SK-N-MC (cell line): ENCODE measurements at regions not wholly inside any gene's neighbourhood (a gene's known extent, or its start where the extent isn't known, plus 50 kb on each side); places are given as distances from the start of the nearest gene placed in this dataset.

Experiments used
- DNase-seq: peaks from one replicate; pipeline ENCODE4 v3.0.0-alpha.2; 2011; ENCODE audit warnings: low read depth, low spot score
- H3K27ac ChIP-seq: fragments of 200-600 bp; sonication (generic); 2 replicates; pipeline ENCODE4 v1.5.1; 2016; ENCODE audit warnings: mixed run types
- H3K36me3 ChIP-seq: fragments of 200-600 bp; sonication (generic); 2 replicates; pipeline ENCODE4 v1.6.1; 2017; ENCODE audit warnings: antibody characterized with exemption, low read length, mixed read lengths; ENCODE audit not compliant: insufficient read depth
- H3K4me3 ChIP-seq: fragments of 200-600 bp; sonication (generic); 2 replicates; pipeline ENCODE4 v1.5.1; 2016
- H3K9ac ChIP-seq: fragments of 200-600 bp; sonication (generic); 2 replicates; pipeline ENCODE4 v1.8.0; 2017; ENCODE audit warnings: mixed run types, mixed read lengths; ENCODE audit not compliant: insufficient read length
- H3K9me3 ChIP-seq: fragments of 200-600 bp; sonication (generic); 2 replicates; pipeline ENCODE4 v1.6.1; 2017; ENCODE audit warnings: low read depth, mild to moderate bottlenecking, antibody characterized with exemption, low read length, moderate library complexity, mixed read lengths
- EZH2 ChIP-seq: fragments of 200-600 bp; sonication (generic); IDR thresholded peaks from one replicate; pipeline ENCODE4 v1.6.1; 2017; ENCODE audit warnings: antibody characterized with exemption
- FOXP2 ChIP-seq: optimal IDR thresholded peaks from 2 replicates; pipeline ENCODE3; 2011; ENCODE audit warnings: mild to moderate bottlenecking, moderate library complexity; ENCODE audit not compliant: insufficient read depth; ENCODE audit errors: extremely low read length, control extremely low read depth
- POLR2AphosphoS5 ChIP-seq: IDR thresholded peaks from 2 replicates; pipeline ENCODE4 v1.6.1; 2012; ENCODE audit warnings: mild to moderate bottlenecking, low read depth, low read length, borderline replicate concordance

GRCh38 chr11:69883292-69884255 is 64.4 kb upstream of the FGF3 start:
- Histone ChIP-seq H3K36me3 (no peaks in the 10 kb centered on the region), H3K9me3 (no peaks in the 10 kb centered on the region), H3K27ac (no peak overlapping the region), H3K9ac (no peak overlapping the region), H3K4me3 (no peak overlapping the region)
- no peak for DNase-seq
- no peak for TF ChIP-seq FOXP2
- TF ChIP-seq POLR2AphosphoS5, result no peak
- TF ChIP-seq EZH2, result no peak

GRCh38 chr11:69884286-69884685 is 65.1 kb upstream of the FGF3 start:
- Histone ChIP-seq H3K9ac (no peak overlapping the region), H3K4me3 (no peak overlapping the region), H3K9me3 (no peaks in the 10 kb centered on the region), H3K27ac (no peak overlapping the region), H3K36me3 (no peaks in the 10 kb centered on the region)
- TF ChIP-seq FOXP2, result no peak
- no peak for TF ChIP-seq EZH2
- no peak for TF ChIP-seq POLR2AphosphoS5
- DNase-seq, result no peak

- DNase-seq, result no peak
- TF ChIP-seq EZH2, result no peak
- no peak for TF ChIP-seq FOXP2
- no peak for TF ChIP-seq POLR2AphosphoS5
- no peaks in the 10 kb centered on the region for H3K9me3 ChIP-seq
- no peak overlapping the region for H3K9ac ChIP-seq
- no peaks in the 10 kb centered on the region for H3K36me3 ChIP-seq
- H3K27ac ChIP-seq, result no peak overlapping the region
- H3K4me3 ChIP-seq, result no peak overlapping the region
Measured at GRCh38 chr11:69884751-69885150, 65.5 kb upstream of the FGF3 start.

GRCh38 chr11:69887330-69887729 is 68.1 kb upstream of the FGF3 start:
- H3K27ac ChIP-seq, result no peak overlapping the region
- H3K4me3 ChIP-seq, result no peak overlapping the region
- H3K9ac ChIP-seq, result no peak overlapping the region
- no peaks in the 10 kb centered on the region for H3K36me3 ChIP-seq
- TF ChIP-seq EZH2 (no peak), POLR2AphosphoS5 (no peak)
- DNase-seq, result no peak
- H3K9me3 ChIP-seq, result no peaks in the 10 kb centered on the region

GRCh38 chr11:69887841-69888427 is 68.7 kb upstream of the FGF3 start:
- TF ChIP-seq FOXP2, result no peak
- no peak overlapping the region for H3K4me3 ChIP-seq
- no peaks in the 10 kb centered on the region for H3K36me3 ChIP-seq
- H3K9ac ChIP-seq, result no peak overlapping the region
- DNase-seq, result no peak
- no peaks in the 10 kb centered on the region for H3K9me3 ChIP-seq
- no peak overlapping the region for H3K27ac ChIP-seq

GRCh38 chr11:69888483-69889181 is 69.4 kb upstream of the FGF3 start:
- Histone ChIP-seq H3K36me3 (no peaks in the 10 kb centered on the region), H3K9ac (no peak overlapping the region), H3K9me3 (no peaks in the 10 kb centered on the region), H3K27ac (no peak overlapping the region), H3K4me3 (no peak overlapping the region)
- TF ChIP-seq EZH2 (no peak), POLR2AphosphoS5 (no peak), FOXP2 (no peak)
- DNase-seq, result peak; percentile 37

GRCh38 chr11:69889400-69890318 is 70.4 kb upstream of the FGF3 start:
- H3K4me3 ChIP-seq, result no peak overlapping the region
- no peaks in the 10 kb centered on the region for H3K9me3 ChIP-seq
- no peak overlapping the region for H3K9ac ChIP-seq
- TF ChIP-seq POLR2AphosphoS5 (no peak), EZH2 (no peak), FOXP2 (no peak)
- no peak for DNase-seq
- H3K27ac ChIP-seq, result no peak overlapping the region
- H3K36me3 ChIP-seq, result no peaks in the 10 kb centered on the region
